ENCODE measurements at regions not wholly inside any gene's neighbourhood (a gene's known extent, or its start where the extent isn't known, plus 50 kb on each side); places are given as distances from the start of the nearest gene placed in this dataset.
"Not testable (repeated sequence)": the region's sequence is repeated elsewhere in the genome, so short reads cannot be mapped to it uniquely, and the experiment has no call there.

- POLR2A ChIA-PET: no interaction called here
- no peak for DNase-seq (ENCODE audit: low read depth, low spot score)
- CTCF ChIA-PET: no interaction called here
- no peak overlapping the region for H3K4me3 ChIP-seq (ENCODE audit: low read depth, low read length)
- TF ChIP-seq, protein P1, sequence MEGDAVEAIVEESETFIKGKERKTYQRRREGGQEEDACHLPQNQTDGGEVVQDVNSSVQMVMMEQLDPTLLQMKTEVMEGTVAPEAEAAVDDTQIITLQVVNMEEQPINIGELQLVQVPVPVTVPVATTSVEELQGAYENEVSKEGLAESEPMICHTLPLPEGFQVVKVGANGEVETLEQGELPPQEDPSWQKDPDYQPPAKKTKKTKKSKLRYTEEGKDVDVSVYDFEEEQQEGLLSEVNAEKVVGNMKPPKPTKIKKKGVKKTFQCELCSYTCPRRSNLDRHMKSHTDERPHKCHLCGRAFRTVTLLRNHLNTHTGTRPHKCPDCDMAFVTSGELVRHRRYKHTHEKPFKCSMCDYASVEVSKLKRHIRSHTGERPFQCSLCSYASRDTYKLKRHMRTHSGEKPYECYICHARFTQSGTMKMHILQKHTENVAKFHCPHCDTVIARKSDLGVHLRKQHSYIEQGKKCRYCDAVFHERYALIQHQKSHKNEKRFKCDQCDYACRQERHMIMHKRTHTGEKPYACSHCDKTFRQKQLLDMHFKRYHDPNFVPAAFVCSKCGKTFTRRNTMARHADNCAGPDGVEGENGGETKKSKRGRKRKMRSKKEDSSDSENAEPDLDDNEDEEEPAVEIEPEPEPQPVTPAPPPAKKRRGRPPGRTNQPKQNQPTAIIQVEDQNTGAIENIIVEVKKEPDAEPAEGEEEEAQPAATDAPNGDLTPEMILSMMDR (IDR thresholded peaks at IDR 0.05; ENCODE audit: insufficient read depth, low read length, missing control alignments): no peak
These were observed 80.2 kb upstream of the CPHXL start for GRCh38 chr16:75806487-75806886.

DNA sequence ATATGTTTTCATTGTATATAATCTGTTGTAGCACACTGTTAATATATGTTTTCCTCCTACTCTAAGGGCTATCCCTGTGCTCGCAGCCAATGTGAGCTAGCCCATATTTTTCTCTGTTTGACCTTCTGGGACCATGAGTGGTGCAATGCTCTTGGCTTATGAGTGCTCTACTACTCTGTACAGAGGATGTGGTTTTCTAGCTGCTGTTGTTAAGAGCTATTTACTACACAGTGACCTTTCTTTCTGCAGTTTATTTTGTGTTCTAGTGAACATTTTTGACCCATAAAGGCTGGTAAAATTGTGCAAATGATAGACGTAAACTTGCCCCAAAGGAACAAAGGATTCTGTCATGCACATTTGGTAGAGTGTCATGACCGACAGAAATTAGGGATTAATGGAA is 84.1 kb upstream of the CPHXL start:
- ChIA-PET POLR2A (no interaction called here), CTCF (interaction anchor here (1.3 kb wide), 1 partner anchor 1361 kb away, joined by 3 read pairs; no protein-coding TSS in a partner anchor)
- TF ChIP-seq, protein P1 (IDR thresholded peaks at IDR 0.05; ENCODE audit: insufficient read depth, low read length, missing control alignments): no peak
- DNase-seq (ENCODE audit: low read depth, low spot score): no peak
- no peak overlapping the region for H3K4me3 ChIP-seq (ENCODE audit: low read depth, low read length)

GRCh38 chr16:75811020-75811634 is 84.8 kb upstream of the CPHXL start:
- TF ChIP-seq, protein P1 (IDR thresholded peaks at IDR 0.05; ENCODE audit: insufficient read depth, low read length, missing control alignments): no peak
- ChIA-PET CTCF (interaction anchor here (1.3 kb wide), 1 partner anchor 1360 kb away, joined by 3 read pairs; no protein-coding TSS in a partner anchor), POLR2A (no interaction called here)
- no peak for DNase-seq (ENCODE audit: low read depth, low spot score)
- no peak overlapping the region for H3K4me3 ChIP-seq (ENCODE audit: low read depth, low read length)

- TF ChIP-seq, protein P1 (IDR thresholded peaks at IDR 0.05; ENCODE audit: insufficient read depth, low read length, missing control alignments): no peak
- ChIA-PET CTCF (no interaction called here), POLR2A (no interaction called here)
- no peak for DNase-seq (ENCODE audit: low read depth, low spot score)
- no peak overlapping the region for H3K4me3 ChIP-seq (ENCODE audit: low read depth, low read length)
These were observed 92.2 kb upstream of the CPHXL start for GRCh38 chr16:75818491-75818890.

DNA sequence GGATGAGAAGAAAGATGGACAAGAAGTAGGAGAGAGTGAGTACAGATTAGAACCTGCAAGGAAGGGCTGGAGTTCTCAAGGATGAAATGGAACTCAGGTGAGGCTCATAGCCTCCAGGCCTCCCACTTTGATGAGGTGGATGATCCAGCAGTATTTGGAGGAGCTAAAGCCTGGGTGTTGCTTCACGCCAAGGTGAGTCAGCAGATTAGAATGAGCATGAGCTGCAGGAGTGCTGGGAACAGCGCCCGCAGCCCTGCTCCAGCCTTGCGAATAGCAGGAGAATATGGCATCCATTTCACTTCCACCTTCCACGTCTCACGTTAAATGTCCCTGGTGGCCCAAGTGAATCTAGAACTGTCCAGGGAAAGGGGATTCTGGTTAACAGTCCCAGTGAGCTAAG is 94.4 kb upstream of the CPHXL start:
- ChIA-PET POLR2A (no interaction called here), CTCF (no interaction called here)

DNA sequence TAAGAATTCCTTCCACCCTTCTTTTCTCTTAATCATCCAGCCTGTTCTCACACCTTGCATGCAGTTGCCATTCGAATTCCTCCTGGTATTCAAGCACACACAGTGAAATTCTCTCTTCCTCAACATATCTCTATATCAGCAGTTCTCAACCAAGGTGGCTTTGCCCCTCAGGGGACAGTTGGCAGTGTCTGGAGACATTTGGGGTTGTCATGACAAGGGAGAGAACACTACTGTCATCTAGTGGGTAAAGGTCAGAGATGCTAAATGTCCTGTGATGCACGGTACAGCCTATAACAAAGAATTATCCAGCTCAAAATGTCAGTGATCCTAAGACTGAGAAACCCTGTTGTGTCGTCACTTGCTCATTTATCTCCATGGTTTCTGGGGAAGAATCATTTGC is 94.8 kb upstream of the CPHXL start:
- no peak overlapping the region for H3K4me3 ChIP-seq (ENCODE audit: low read depth, low read length)
- no peak for DNase-seq (ENCODE audit: low read depth, low spot score)
- ChIA-PET CTCF (no interaction called here), POLR2A (no interaction called here)
- TF ChIP-seq, protein P1 (IDR thresholded peaks at IDR 0.05; ENCODE audit: insufficient read depth, low read length, missing control alignments): no peak

More for the DNA sequence above, 94.4 kb upstream of the CPHXL start:
- DNase-seq (ENCODE audit: low read depth, low spot score): no peak
- no peak overlapping the region for H3K4me3 ChIP-seq (ENCODE audit: low read depth, low read length)
- TF ChIP-seq, protein P1 (IDR thresholded peaks at IDR 0.05; ENCODE audit: insufficient read depth, low read length, missing control alignments): no peak

- POLR2A ChIA-PET; CTCF ChIA-PET; DNase-seq (ENCODE audit: low read depth, low spot score); H3K4me3 ChIP-seq (ENCODE audit: low read depth, low read length): not testable (repeated sequence)
These were observed 99.5 kb upstream of the CPHXL start for GRCh38 chr16:75825750-75826149.

GRCh38 chr16:75827372-75828038 is 101.2 kb upstream of the CPHXL start:
- POLR2A ChIA-PET; CTCF ChIA-PET; H3K4me3 ChIP-seq (ENCODE audit: low read depth, low read length); DNase-seq (ENCODE audit: low read depth, low spot score): not testable (repeated sequence)

DNA sequence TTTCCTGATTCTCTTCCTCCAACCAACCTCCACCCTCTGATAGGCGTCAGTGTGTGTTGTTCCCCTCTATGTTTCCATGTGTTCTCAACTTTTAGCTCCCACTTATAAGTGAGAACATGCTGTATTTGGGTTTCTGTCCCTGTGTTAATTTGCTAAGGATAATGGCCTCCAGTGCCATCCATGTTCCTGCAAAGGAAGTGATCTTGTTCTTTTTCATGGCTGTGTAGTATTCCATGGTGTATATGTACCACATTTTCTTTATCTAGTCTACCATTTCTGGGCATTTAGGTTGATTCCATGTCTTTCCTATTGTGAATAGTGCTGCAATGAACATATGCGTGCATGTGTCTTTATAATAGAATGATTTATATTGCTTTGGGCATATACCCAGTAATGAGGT is 107.1 kb upstream of the CPHXL start:
- DNase-seq (ENCODE audit: low read depth, low spot score); CTCF ChIA-PET; POLR2A ChIA-PET; H3K4me3 ChIP-seq (ENCODE audit: low read depth, low read length): not testable (repeated sequence)

Data from AG04449 (cell line).